ENCODE measurements at regions not wholly inside any gene's neighbourhood (a gene's known extent, or its start where the extent isn't known, plus 50 kb on each side); places are given as distances from the start of the nearest gene placed in this dataset.
"Not testable (repeated sequence)": the region's sequence is repeated elsewhere in the genome, so short reads cannot be mapped to it uniquely, and the experiment has no call there.

GRCh38 chr6:82118150-82118562 lies 129.4 kb downstream of the IBTK start:
- DNase-seq, result no peak

- DNase-seq, result no peak
These were observed 132.8 kb downstream of the IBTK start for GRCh38 chr6:82114748-82115147.

- DNase-seq, result no peak
These were observed 134.3 kb downstream of the IBTK start for GRCh38 chr6:82113231-82113630.

GRCh38 chr6:82111818-82112217 lies 135.7 kb downstream of the IBTK start:
- no peak for DNase-seq

GRCh38 chr6:82111114-82111513 lies 136.4 kb downstream of the IBTK start:
- DNase-seq, result no peak

- not testable (repeated sequence) for DNase-seq
These were observed 144.4 kb downstream of the IBTK start for GRCh38 chr6:82103171-82103570.

GRCh38 chr6:82101374-82102114 lies 146.0 kb downstream of the IBTK start:
- not testable (repeated sequence) for DNase-seq

- DNase-seq, result not testable (repeated sequence)
These were observed 146.8 kb downstream of the IBTK start for GRCh38 chr6:82100763-82101162.

- no peak for DNase-seq
These were observed 149.9 kb downstream of the IBTK start for GRCh38 chr6:82097676-82098075.

- no peak for DNase-seq
These were observed 152.5 kb downstream of the IBTK start for GRCh38 chr6:82095091-82095490.

GRCh38 chr6:82094166-82094806 lies 153.3 kb downstream of the IBTK start:
- DNase-seq, result no peak

GRCh38 chr6:82088978-82089771 lies 158.4 kb downstream of the IBTK start:
- no peak for DNase-seq

- DNase-seq, result no peak
These were observed 160.6 kb downstream of the IBTK start for GRCh38 chr6:82086944-82087343.

GRCh38 chr6:82085701-82086100 lies 161.8 kb downstream of the IBTK start:
- DNase-seq, result no peak

GRCh38 chr6:82084324-82084920 lies 163.1 kb downstream of the IBTK start:
- no peak for DNase-seq

- no peak for DNase-seq
These were observed 163.9 kb downstream of the IBTK start for GRCh38 chr6:82083646-82084045.

- no peak for DNase-seq
These were observed 166.8 kb downstream of the IBTK start for GRCh38 chr6:82080767-82081166.

GRCh38 chr6:82078286-82078908 lies 169.1 kb downstream of the IBTK start:
- no peak for DNase-seq

GRCh38 chr6:82076916-82077315 lies 170.6 kb downstream of the IBTK start:
- DNase-seq, result no peak

GRCh38 chr6:82074556-82074955 lies 173.0 kb downstream of the IBTK start:
- no peak for DNase-seq

GRCh38 chr6:82073484-82073883 lies 174.1 kb downstream of the IBTK start:
- DNase-seq, result peak; percentile 24

- DNase-seq, result no peak
These were observed 174.8 kb downstream of the IBTK start for GRCh38 chr6:82072751-82073150.

GRCh38 chr6:82072121-82072521 lies 175.4 kb downstream of the IBTK start:
- peak; percentile 38 for DNase-seq

All from NCI-H1694 treated with DMSO at 0.1 percent for 48 hours (cell line).